ENCODE measurements at regions not wholly inside any gene's neighbourhood (a gene's known extent, or its start where the extent isn't known, plus 50 kb on each side); places are given as distances from the start of the nearest gene placed in this dataset.
"Not testable (repeated sequence)": the region's sequence is repeated elsewhere in the genome, so short reads cannot be mapped to it uniquely, and the experiment has no call there.

DNA sequence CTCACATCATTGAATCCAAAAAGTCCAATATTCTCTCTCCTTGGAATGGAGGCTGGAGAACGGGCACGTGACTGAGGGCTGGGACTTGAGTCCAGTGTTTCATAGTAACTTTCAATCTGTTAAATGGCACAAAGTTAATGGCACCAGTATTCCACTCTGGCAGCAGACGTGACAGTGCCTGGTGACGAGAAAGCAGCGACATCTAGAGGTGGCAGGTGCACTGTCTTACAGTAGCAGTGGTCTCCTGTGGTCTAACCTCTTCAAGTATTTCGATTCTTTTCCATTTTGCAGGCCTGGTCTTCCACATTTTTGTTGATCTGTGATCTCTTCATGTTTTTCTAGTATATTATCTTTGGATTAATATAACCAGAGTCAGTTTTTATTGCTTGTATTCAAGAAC is 107.1 kb downstream of the OXSM start:
- no peak for DNase-seq

DNA sequence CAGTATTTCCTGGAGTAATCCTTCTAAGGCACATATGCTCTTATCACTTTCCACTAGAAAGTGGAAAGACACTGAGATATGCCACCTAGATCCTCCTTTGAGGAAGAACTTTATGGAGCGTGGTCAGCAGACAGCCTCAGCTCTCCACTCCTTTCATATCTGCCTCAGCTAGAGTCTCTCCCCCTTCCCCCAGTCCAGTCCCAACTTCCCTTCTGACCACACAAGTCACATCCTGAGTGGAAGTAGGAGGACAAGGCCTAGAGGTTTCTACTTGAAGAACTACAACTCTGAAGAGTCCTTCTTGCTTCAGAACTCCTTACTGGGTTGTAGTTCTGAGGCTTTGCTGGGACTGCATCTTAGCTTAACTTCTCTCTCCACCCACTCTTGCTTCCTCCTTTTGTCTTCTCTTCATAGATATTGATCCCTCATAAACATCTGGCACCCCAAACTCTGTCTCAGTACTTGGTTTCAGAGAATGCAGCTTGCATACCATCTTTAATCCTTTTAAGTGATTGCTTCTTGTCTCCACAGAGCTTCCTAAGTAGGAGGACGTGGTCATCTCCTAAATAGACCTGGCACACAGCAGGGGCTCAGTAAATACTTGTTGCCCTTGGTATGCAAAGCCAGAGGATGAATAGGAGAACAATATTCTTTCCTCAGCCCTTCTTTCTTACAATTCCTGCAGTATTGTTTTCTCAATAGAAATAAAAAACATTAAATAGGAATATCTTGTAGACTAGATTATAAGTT is 109.6 kb downstream of the OXSM start:
- DNase-seq = no peak

DNA sequence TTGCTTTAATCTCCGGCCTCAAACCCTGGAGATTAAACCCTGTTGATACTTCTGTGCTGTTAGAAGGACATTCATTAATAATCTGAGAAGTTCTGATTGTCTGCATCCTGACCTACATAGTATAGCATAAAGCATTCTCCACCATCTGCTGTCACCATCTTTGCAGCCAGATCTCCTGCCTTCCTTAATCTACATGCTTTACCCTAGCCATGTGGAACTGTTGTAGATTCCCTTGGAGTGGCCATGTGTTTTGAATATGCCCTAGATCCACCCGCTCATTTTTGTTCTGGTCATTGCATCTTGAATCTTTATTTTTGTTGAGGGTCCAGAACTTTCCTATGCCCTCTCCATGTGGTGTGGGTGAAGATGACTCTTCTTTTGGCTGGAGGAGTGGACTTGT is 110.3 kb downstream of the OXSM start:
- DNase-seq = no peak

DNA sequence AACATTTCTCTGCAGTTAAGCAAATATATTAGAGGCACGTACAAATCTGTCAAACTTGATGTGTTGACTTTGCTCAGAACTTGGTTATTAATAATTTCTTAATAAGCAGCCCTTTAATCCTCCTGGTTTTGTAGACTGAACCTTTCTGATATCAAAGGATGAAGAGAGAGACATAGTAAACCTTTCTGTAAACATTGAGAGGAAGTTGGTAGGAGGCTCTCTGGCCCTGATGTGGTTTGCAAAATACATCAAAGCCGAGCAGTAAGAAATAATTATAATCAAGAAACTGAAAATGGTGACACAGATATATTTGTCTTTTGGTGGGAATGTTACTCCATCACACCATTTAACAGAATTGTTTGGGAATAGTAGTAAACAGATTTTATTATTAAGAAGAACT is 111.9 kb downstream of the OXSM start:
- DNase-seq = no peak

DNA sequence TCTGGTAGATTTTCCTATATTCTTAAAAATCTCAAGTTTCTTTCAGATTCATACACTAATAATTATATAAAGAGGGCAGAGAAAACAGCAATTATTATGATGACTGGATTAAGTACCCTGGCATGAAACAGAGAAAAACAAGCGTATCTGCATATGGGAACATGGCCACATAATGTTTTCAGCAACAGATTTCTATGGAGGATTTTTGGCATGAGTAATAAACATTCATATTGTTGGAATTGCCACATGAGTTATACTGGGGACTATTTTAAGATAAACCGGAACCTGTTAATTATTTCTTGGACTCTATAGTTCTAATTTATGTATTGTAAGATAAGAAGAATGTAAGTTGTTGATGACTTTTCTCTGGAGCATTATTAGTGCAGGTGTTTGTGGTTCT is 112.7 kb downstream of the OXSM start:
- DNase-seq = no peak

DNA sequence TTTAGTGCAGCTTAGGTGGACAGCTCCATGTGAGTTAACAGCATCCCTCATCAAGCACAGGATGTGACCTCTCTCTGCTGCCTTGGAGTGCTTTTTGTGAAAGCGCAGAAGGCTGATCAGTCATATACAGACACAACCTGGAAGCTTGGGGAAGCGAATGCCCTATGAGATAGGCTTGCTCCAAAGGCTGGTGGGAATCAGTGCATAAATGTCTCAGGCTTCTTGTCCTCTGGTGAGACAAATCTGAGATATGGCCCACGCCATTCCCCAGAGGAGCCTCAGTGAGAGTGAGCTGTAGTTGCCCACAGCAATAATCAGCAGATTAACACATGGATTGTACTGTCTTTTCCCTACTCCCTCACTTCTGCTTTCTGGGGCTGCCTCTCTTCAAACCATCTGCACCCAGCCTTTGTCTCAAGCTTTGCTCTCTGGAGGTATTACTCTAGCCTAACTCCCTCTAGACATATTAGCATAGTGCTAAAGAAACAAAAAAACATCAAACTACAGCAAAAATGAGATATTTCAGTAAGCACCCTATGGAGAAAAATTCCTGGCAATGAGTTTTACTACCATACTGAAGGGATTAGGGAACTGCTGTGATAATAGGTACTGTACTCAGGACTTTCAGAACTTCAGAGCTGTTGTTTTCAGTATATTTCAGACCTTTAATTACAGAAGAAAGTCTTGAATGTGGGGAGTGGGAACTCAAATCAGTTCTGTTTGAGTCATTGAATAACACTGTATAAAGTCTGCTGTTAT is 113.7 kb downstream of the OXSM start:
- no peak for DNase-seq

DNA sequence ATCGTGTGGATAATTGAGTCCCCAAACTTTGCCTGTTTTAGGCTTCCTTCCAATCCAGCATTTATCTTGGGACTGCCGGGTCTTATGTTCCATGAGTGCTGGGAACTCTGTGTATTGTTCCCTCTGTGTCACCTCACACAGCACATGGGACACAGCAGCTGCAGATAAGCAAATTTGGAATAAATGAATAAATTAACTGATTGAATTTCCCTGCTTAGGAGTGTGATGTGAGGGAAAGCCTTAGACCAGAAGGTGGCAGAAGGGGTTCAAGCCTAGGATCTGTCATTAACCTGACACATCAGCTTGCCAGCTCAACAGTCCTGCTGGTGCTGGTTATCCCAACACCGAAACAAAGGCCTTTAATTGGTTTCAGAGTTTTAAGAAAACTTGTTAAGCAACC is 114.3 kb downstream of the OXSM start:
- no peak for DNase-seq

DNA sequence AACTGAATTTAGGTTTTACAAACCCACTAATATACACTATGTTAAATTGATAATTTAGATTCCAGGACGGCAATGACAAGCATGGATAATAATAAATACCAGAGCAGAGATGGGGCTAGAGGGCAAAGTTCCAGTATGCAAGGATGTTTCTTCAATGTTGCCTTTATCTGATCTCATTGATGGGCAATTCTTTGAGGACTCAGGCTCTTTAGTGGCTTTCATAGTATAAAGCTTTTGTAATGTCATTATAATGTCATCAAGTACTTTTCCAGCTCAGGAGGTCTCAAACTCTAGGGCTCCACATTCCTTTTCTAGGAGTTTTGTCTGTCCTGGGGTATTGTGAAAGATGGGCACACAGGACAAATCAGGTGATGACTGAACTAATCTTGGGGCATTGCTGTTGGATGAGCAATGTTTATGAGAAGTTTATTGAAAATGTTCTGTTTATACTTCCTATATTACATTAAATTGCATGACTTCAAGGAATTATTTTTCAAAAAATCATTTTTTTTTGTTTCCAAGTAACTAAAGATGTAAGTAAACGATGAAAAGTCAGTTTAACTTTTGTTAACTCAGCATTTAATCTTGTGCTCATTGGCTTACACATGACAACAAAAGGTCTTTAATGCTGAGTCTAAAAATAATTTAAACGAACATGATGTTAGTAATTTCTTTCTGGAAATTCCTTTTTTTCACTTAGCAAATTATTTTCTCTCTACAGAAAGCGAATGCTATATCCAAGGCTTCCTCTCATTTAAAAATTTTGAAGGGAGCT is 116.4 kb downstream of the OXSM start:
- DNase-seq = no peak

DNA sequence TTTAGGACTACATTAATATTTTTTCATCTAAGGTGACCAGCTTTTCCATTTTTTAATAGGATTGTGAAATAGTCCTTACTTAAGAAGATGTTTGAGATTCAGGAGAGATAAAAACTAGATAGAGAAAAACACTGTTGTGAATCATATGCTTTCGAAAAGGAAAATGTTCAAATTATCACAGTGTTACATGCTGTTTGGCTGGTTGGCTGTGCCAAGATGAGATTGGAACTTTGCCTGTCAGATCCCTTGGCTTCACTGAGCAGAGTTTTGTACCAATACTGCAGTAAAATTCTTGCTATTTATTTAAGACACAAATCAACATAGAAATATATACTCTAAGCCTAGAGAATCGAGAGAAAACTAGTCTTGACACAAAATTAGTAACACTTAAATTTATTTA is 117.2 kb downstream of the OXSM start:
- no peak for DNase-seq

DNA sequence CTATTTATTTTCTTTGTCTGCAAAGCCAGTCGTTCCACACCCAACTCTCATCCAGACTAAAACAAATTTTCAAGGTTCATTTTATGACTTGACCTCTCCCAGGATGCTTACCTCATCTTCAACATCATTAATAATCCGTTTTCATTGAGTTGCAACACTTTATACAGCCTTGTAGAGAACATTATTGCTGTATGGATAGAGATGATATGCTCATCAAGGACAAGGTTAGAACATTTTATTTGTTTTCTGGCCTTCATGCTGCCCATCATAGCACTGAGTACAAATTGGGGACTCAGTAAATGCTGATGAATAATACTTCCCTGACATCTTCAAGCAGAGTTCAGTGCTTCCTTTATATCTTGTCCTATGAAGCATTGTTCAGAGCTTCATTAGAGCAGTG is 120.2 kb downstream of the OXSM start:
- no peak for DNase-seq

DNA sequence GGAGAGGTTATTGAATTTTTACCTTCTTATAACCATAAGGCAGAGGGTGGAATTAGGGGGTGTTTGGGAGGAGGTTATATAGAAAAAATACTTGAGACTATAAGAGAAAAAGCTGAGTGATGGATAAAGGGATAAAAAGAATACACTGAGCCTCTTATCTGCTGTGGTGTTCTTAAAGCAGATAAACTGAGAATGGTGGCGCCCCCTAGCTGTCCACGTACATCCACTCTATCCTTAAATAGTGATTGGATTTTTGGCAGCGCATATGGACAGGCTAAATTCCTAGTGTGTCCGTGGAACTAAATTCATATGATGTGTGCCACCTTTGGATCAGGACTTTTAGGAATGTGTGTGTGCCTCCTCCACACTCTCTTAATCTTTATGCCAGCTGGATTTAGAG is 121.1 kb downstream of the OXSM start:
- DNase-seq = no peak

DNA sequence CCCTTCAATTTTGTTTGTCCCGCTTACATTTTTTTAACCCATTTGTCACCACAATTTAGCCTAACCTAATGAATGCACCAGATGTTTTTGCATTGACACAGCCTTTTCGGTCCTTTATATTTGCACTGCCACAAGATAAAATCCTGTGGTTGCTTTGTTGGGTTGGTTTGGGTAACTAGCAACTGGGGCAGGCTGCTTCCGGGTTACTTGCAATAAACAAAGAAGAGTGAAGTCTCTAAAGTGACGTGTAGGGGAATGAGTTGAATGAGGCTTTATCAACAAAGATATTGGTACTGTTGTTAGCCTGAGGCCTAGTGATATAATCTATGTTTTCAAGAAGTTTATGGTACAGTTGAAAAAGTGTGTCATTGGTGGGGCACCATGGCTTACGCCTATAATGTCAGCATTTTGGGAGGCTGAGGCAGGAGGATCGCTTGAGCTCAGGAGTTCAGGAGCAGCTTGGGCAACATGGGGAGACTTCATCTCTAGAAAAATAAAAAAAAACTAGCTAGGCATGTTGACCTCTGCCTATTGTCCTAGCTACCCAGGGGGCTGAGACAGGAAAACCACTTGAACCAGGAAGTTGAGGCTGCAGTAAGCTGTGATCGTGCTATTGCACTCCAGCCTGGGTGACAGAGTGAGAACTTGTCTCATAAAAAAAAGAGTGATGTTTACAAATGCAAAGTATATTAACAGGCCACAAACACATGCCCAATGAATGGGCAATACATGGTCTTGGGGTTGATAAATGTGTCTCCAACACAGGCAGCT is 121.8 kb downstream of the OXSM start:
- no peak for DNase-seq

DNA sequence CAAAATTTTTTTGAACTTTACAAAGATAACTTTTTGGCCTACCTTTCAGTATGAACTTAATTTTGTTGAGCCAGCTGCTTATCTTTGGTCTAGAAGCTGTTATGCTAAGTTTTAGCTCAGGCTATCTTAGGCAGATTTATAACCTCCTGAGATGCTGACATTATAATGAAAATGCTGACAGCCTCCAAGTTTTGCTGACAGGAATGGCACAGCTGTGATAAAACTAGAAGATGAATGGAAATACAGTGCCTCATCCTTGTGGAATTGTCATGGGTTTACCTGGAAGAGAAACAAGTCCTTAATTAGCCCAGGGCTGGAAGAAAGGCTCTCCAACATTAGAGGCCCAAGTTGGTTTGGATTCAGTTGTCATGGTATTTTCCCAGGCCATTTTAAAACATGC is 123.3 kb downstream of the OXSM start:
- no peak for DNase-seq

DNA sequence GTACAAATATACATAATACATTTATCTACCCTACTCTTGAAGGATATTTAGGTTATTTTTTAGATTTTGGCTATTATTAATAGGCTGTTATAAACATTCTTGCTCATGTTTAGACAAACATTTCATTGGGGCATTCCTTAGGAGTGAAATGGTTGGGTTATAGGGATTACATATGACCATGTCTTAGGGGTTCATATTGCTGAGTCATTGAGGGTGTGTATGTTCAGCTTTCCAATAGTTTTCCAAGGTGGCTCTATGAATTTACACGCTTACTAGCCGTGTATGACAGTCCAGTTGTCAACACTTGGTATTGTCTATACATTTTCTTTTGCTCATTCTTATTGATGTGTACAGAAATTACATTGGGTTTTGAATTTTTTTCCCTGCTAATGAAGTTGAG is 125.8 kb downstream of the OXSM start:
- no peak for DNase-seq

DNA sequence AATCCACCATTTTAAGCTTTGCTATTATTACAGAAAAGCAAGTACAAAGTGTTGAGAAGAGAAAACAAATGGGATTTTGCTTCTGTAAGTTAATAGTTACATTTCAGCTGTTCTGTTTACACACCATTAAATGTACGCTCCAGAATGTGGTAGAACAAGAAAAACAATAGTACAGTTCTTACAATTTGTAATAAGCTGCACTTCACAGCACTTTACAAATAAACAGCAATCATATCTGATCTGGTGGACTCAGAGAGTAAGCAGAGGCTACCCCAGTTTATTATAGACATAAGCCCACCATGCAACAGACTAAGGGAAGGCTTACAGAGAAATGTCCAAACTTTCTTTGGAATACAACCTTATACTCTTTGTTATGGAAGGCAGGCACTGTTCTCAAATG is 126.4 kb downstream of the OXSM start:
- DNase-seq = no peak

DNA sequence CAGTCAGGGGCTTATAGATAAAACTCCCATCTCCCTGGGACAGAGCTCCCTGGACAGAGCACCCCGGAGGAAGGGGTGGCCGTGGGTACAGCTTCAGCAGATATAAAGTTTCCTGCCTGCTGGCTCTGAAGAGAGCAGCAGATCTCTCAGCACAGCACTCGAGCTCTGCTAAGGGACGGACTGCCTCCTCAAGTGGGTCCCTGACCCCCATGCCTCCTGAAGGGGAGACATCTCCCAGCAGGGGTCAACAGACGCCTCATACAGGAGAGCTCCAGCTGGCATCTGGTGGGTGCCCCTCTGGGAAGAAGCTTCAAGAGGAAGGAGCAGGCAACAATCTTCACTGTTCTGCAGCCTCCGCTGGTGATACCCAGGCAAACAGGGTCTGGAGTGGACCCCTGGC is 142.1 kb downstream of the OXSM start:
- DNase-seq = not testable (repeated sequence)

DNA sequence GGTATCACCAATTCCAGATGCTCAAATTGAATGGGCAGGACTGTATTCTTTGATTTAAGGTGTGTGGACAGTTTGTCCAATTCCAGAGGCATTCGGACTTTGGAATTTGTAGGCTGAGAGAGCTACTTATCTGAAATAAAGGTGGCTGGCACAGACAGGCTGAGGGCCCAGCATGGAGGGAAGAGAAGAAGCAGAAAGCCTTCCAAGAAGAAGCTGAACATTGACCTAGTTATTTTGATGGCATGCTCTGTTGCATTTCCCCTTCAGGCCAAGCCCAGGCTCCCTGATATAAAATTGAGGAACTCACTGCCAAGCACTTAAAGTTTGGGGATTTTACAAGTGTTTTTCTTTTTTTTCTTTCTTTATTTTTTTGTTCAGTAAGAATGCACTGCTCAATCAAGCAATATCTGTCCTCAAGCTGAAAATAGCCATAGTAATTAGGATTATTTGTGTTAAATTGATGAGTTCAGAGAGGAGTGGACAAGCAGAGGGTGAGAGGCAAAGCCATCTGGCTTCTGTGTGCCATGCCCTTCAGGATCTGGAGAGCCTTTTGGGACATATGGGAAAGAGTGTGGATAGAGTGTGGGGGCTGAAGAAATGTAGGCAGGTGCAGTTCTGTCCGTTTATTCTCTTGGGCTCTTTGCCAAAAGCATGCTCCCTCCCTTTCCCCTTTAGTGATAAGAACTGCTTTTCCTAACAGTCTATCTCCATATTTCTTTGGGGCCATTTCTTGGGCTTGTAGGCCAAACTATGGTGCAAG is 148.9 kb downstream of the OXSM start:
- DNase-seq = no peak

DNA sequence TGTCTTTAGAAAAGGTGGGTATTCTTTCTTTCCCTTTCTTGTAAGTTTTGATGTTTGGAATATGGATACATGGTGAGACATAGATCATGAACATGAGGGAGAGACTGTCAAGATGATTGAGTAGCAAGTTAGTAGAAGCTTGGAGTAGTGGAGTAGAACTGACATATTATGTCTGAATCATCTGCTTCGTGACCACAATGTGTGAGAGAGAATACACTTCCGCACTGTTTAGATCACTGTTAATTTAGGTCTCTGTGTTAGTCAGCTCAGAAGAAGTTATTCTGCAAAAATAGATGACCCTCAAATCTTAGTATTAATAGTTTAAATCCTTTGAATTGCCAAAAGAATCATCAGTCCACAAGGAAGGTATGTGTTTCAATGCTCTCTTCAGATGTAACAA is 151.0 kb downstream of the OXSM start:
- DNase-seq = no peak

DNA sequence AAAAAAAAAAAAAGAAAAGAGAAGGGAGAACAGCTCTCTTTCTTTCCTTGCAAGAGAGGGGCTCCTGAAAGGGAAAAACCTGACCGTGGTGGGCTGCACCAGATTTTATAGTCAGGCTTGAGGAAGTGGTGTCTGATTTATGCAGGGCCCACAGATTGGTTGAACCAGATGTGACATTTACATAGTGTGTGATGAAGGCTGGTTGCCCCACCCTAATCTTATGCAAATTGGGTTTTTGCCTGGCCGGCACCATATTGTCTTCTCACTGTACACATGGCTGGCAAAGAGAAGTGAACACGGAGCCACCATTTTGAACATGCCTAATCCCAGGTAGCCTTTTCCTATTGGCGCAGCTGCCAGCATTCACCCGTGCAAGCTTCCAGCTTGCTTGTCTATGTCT is 154.4 kb downstream of the OXSM start:
- no peak for DNase-seq

DNA sequence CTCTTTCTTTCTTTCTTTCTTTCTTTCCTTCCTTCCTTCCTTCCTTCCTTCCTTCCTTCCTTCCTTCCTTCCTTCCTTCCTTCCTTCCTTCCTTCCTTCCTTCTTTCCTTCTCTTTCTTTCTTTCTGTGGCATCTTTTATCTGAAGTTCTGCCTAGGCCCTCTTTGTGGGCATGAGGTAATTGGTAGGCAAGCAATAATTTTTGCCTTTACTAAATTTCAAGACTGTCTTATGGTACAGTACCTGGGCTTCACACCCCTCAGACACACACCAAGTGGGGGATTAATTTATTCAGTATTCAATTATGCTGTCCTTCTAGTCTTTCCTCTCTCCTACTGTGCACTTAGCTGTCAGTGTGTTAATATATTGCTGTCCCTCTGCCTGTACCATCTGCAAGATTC is 155.5 kb downstream of the OXSM start:
- no peak for DNase-seq

DNA sequence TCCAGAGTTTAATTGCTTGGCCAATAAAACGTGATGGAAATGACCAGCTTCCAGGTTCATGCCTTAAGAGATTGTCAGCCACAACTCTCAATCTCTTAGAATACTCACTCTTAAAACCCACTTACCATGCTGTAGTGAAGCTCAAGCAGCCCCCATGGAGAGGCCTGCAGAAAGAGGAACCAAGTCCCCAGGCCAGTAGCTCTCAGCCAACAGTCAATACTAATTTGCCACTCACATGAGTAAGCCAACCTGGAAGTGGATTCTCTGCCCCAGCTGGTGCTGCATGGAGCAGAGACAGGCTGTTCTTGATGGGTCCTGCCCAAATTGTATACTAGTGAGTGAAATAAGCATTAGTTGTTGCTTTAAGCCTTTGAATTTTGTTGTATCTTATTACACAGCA is 155.9 kb downstream of the OXSM start:
- no peak for DNase-seq

DNA sequence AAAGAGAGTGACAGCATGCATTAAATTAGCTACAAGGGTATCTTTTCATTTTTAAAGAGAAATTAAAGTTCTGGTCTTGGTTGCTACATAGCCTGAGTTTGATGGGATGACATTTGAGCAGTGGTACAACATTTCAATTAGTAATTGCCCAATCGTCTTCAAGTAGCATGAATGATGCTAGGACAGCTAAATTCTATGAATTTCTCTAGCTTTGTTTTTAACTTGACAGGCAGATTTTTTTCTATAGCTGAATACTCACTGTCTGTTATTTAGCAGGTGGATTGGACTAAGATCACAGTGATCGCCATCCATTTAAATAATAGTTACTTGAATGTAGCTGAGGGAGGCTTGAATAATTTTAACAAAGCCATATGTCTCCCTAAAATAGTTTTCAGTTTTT is 162.2 kb downstream of the OXSM start:
- DNase-seq = no peak
